ENCODE measurements at regions not wholly inside any gene's neighbourhood (a gene's known extent, or its start where the extent isn't known, plus 50 kb on each side); places are given as distances from the start of the nearest gene placed in this dataset.

GRCh38 chr1:57874418-57874877 lies 450.6 kb upstream of the DAB1 start:
- Histone ChIP-seq H3K27ac (no peak overlapping the region), H3K9me3 (no peaks in the 10 kb centered on the region), H3K27me3 (no peaks in the 10 kb centered on the region), H3K4me3 (no peak overlapping the region), H3K36me3 (no peaks in the 10 kb centered on the region), H3K4me1 (peaks cover 0 to under 1% (median 0%) of the 10 kb centered on the region in 4 donors)
- DNase-seq = no peak
- TF ChIP-seq, protein P1, sequence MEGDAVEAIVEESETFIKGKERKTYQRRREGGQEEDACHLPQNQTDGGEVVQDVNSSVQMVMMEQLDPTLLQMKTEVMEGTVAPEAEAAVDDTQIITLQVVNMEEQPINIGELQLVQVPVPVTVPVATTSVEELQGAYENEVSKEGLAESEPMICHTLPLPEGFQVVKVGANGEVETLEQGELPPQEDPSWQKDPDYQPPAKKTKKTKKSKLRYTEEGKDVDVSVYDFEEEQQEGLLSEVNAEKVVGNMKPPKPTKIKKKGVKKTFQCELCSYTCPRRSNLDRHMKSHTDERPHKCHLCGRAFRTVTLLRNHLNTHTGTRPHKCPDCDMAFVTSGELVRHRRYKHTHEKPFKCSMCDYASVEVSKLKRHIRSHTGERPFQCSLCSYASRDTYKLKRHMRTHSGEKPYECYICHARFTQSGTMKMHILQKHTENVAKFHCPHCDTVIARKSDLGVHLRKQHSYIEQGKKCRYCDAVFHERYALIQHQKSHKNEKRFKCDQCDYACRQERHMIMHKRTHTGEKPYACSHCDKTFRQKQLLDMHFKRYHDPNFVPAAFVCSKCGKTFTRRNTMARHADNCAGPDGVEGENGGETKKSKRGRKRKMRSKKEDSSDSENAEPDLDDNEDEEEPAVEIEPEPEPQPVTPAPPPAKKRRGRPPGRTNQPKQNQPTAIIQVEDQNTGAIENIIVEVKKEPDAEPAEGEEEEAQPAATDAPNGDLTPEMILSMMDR (IDR thresholded peaks at IDR 0.05) = no peak
- TF ChIP-seq POLR2A (IDR thresholded peaks at IDR 0.05) = no peak

DNA sequence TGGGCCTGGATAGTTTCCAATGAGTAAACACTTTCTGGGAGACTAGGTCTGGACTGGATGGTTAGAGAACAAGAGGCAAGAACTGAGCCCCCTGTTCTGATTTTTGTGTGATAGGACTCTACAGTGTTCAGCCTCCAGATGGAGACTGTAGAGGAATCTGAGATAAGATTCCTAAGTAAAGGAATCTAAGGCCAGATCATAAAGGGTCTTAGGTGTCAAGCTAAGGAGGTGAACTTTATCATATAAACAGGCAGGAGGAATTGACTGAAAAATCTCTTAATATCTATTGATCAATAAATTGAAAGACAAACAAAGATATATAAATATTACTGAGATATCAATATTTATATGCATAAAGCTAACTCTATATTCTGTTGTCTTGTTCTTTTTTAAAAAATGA lies 449.1 kb upstream of the DAB1 start:
- H3K9me3 ChIP-seq = no peaks in the 10 kb centered on the region
- no peak overlapping the region for H3K27ac ChIP-seq
- TF ChIP-seq, protein P1 (IDR thresholded peaks at IDR 0.05) = no peak
- no peak for TF ChIP-seq POLR2A (IDR thresholded peaks at IDR 0.05)
- no peak overlapping the region for H3K4me3 ChIP-seq
- no peak for DNase-seq
- H3K27me3 ChIP-seq = no peaks in the 10 kb centered on the region
- no peaks in the 10 kb centered on the region for H3K36me3 ChIP-seq
- peaks cover 0 to 9% (median 0%) of the 10 kb centered on the region in 4 donors for H3K4me1 ChIP-seq

DNA sequence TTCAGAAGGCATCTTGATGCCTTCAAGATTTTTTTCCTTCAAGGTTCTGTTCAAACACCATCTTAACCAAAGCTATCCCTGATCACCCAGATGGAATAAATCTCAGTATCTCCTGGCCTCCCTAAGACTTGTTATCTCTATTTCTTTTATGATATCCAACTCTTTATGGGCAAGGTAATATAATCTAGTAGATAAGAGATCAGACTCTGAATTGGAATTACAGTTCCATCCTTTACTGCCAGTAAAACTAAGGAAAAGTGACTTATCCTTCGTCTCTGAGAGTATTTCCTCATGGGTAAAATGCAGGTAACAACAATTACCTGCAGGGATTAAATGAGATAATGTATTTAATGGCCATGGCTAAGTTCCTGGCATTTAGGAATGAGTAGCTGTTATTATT lies 445.0 kb upstream of the DAB1 start:
- Histone ChIP-seq H3K9me3 (no peaks in the 10 kb centered on the region), H3K36me3 (no peaks in the 10 kb centered on the region), H3K27ac (no peak overlapping the region), H3K4me1 (peaks cover 0 to 17% (median 0%) of the 10 kb centered on the region in 4 donors), H3K4me3 (no peak overlapping the region), H3K27me3 (no peaks in the 10 kb centered on the region)
- TF ChIP-seq, protein P1 (IDR thresholded peaks at IDR 0.05) = no peak
- TF ChIP-seq POLR2A (IDR thresholded peaks at IDR 0.05) = no peak
- DNase-seq = no peak

DNA sequence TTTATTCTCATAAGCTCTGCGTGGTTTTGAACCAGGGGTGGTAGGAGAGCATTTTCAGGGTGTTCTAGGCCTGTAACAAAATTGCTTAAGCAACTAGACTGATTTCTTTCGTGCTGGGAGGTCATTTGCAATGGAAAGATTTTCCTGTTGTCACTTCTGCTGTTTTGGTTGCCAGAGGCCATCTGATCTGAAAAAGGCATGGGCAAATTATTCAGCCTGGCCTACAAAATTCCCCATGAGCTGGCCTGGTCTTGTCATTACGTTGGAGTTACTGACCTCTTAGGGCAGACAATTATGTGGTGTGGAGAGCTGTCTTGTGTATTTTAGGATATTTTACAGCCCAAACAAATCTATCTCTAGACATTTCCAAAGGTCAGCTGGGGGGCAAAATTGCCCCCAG lies 444.4 kb upstream of the DAB1 start:
- Histone ChIP-seq H3K36me3 (no peaks in the 10 kb centered on the region), H3K9me3 (no peaks in the 10 kb centered on the region), H3K27me3 (no peaks in the 10 kb centered on the region), H3K4me3 (no peak overlapping the region), H3K27ac (peak overlapping the region in 1 of 4 donors; percentile 13), H3K4me1 (peaks cover 0 to 17% (median 0%) of the 10 kb centered on the region in 4 donors)
- DNase-seq = no peak
- TF ChIP-seq POLR2A (IDR thresholded peaks at IDR 0.05) = no peak
- TF ChIP-seq, protein P1 (IDR thresholded peaks at IDR 0.05) = no peak

DNA sequence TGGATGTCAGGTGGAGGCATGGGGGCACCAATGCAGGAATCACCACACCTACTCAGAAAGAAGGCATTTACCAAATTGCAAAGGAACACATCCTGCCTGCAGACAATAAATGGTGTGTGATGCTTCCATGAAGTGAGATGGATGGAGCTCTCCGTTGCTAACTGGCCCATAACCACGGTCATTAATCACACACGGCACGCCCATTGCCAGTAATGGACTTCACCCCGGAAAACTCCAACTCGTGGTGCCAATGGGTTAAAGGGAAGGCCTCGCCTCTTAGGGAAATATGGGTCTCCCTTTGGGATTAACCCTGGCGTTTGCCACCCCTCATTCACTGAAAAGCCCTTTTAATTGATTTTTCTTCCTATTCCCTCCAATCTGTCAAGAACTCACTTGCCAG lies 443.1 kb upstream of the DAB1 start:
- Histone ChIP-seq H3K27ac (peak overlapping the region in 2 of 4 donors; percentile 62 to 67), H3K9me3 (no peaks in the 10 kb centered on the region), H3K27me3 (no peaks in the 10 kb centered on the region), H3K4me1 (peaks cover 0 to 17% (median 0%) of the 10 kb centered on the region in 4 donors), H3K4me3 (no peak overlapping the region), H3K36me3 (no peaks in the 10 kb centered on the region)
- DNase-seq = peak in 2 of 3 donors; percentile 81 to 86
- TF ChIP-seq, protein P1 (IDR thresholded peaks at IDR 0.05) = no peak
- TF ChIP-seq POLR2A (IDR thresholded peaks at IDR 0.05) = no peak

All from Peyer's patch (tissue), 4 donors.